ENCODE measurements at regions not wholly inside any gene's neighbourhood (a gene's known extent, or its start where the extent isn't known, plus 50 kb on each side); places are given as distances from the start of the nearest gene placed in this dataset.

- no peak for DNase-seq
Observed at GRCh38 chr19:30752201-30752600, 380.0 kb downstream of the ZNF536 start.

- DNase-seq: no peak
Observed at GRCh38 chr19:30745476-30745985, 373.3 kb downstream of the ZNF536 start.

DNA sequence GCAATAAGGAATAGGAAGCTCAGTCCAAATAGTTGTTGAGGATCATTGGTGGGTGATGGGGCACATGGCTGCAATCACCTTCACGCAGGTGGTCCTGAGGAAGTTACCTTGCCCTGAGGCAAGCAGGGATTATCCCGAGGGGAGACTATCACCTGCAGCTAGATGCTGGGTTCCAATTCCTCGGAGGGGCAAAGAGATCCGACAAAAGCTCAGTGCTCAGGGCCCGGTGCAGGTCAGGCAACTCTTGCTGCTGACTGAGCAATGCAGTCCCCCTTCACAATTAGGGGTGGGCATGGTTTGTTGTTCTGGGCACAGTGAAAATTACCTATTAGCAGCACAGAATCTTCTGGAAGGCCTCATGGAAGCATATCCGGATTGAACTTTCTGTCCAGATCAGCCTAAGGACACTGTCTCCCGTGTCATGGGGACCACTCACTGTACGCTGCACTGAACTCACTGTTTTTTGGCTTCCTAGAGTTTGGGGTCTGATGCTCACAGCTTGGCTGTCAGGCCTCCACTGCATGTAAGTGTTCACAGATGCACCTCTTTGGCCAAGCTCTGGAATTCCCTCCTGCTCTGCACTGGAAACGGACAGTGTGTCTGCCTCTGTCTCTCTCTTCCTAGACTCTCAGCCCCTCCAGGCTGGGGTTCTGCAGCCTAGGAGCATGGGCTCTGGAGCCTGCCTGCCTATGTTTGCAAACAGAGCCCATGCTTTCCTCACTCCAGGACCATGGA, 372.7 kb downstream of the ZNF536 start:
- DNase-seq: no peak

DNA sequence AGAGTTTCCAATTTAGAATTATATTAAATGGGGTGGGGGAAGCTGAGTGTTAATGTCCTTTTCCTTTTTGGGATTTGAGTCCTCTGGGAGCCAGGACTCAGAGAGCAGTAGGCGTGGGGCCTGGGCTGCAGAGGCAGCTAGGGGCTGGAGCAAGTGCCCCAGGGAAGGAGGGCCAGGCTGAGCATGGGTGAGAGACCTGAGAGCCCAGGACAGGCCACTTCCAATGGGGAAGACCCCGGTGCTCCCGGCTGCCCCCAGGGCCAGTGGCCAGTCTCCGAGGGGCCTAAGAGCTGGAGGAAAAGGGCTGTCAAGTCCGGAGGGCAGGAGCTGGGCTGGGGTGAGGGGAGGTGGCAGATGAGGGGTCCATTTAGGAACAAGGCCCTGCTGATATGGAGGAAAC, 371.5 kb downstream of the ZNF536 start:
- no peak for DNase-seq

DNA sequence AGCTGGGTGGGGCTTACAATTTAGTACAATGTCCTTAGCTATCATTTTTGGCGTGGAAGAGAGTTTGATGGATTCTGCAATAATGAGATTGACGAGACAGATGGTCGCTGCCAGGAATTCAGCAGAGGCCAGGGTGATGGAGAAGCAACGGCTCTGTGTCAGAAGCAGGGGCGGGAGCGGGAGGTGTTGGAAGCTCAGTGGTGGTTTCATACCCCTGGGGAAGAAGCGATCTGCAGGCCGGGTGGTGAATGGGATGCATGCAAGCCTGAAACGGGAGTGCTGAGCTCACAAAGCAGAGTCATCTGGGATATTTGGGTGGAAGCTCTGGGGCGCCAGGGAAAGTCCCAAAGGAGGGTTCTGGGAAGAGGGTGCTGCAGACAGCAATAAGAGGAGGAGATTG, 370.8 kb downstream of the ZNF536 start:
- DNase-seq: no peak

- no peak for DNase-seq
Observed at GRCh38 chr19:30742406-30742938, 370.3 kb downstream of the ZNF536 start.

- DNase-seq: no peak
Observed at GRCh38 chr19:30741566-30741965, 369.4 kb downstream of the ZNF536 start.

- DNase-seq: no peak
Observed at GRCh38 chr19:30739394-30739793, 367.2 kb downstream of the ZNF536 start.

GRCh38 chr19:30738047-30738446, 365.9 kb downstream of the ZNF536 start:
- DNase-seq: no peak

DNA sequence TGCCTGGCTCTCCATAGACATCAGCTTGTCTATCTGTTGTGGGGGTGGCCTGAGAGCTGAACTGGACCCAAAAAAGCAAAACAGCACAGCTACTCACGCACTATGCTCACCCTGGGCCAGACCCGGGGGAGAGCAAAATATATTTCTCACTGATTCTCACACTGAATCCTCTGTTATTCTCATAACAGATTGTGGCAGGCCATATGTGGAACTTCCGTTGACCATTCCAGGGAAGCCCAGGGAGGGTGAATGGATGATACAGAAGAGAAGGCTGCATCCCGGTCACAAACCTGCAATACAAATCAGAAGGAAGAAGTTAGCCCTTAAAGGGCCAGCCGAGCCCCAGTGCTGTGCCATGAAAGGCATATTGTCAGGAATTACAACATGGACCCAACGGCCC, 362.5 kb downstream of the ZNF536 start:
- peak in 11 of 58 donors; percentile 3 to 31 (median 19) for DNase-seq

DNA sequence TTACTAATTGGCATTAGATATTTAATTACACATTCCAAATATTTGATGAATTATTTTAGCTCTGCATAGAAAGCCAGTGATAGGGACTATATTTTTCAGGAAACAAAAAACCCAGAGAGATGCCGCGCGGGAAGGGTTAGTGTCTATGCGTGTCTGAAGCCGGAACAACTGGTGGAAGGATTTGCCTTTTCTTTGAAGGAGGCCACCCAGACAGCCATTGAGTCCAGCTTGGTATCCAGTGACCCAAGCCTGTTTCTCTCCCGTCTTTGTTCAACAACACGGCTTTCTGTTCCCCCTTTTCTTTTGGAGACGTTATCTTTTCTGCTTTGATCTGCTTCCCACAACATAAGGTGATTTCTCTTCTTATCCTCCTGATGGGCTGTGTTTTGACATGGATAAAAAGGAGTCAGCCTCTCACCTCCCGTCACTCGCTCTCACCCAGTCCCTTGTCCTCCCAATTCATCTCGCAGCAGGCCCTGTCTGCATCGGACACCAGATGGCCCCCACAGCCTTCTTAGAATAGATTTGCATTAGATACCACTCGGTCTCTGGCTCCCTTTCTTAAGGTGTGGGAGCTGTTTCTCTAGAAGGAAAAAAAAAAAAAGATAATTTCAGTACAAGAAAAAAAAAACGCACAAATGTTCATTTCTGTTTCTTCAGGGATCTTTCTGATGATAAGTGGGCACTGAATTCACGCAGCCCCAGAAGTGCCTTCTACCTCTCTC, 361.8 kb downstream of the ZNF536 start:
- peak in 23 of 58 donors; percentile 6 to 42 (median 16) for DNase-seq

DNA sequence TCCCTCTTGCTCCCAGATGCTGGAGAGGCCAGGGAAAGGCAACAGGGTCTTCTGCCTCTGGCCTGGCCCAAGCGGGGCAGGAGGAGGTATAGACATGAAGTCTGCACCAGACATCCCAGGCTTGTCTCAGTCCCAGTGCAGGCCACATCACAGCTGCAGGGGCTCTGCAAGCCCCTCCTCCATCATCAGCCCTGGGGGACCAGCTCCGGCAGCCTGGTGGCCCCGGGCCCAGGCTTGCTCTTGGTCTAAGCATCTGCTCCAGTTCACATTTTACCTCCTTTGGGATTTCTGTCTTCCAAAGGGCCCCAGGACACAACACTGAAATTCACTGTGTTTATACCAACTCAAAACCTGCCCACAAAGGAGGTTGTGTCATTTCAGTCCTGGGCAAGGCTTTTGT, 359.4 kb downstream of the ZNF536 start:
- no peak for DNase-seq

DNA sequence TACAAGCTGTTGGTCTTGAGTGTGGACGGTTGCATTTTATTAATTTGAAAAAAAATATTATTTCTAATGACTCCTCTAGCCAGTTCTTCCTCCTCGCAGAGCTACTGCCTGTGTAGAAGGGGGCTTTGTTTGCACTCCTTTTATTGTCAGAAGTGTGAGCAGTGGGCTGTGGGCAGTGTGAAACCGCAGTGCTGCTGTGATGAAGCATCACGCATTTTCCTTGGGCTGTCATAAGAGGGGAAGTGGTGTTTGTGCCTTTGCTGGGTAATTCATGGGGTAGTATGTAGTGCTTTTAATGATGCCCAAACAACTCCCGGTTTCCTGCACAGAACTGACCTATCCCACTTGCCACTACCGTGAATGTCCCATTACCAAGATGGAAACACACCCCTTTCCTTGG, 357.3 kb downstream of the ZNF536 start:
- no peak for DNase-seq

GRCh38 chr19:30722761-30723160, 350.6 kb downstream of the ZNF536 start:
- DNase-seq: no peak

DNA sequence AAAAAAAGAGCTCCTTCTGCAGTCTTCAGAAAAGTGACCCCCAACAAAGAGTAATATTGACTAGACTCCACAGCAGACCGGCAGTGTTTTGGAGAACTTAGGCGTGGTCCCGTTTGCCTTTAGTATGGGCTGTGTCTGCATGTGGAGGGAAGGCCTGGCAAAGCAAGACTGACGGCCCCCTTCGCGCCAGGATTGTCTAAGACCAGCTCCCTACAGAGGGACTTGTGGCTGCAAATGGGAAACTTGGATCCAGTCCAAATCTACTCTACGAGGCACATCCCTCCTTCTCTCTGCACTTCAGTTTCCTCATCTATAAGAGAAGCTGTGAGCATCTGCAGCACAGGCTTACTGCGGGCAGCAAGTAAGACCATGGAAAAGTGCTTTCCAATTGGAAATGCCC, 350.0 kb downstream of the ZNF536 start:
- no peak for DNase-seq

DNA sequence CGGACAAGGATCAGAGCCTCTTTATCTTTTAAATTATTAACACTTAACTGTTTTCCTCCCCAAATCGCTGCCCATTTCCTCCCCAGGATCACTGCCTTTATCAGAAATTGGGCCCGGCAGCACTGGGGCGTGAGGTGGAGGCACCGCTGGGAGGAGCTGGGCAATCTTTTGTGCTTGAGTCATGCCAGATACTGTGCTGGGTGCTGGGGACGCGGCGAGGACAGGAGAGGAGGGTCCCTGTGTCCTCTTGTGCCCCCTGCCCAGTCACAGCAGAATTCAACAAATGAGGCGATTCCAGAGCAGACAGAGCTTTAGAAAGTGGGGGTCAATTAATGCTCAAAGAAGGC, 347.8 kb downstream of the ZNF536 start:
- peak in 4 of 58 donors; percentile 7 to 33 (median 23) for DNase-seq

DNA sequence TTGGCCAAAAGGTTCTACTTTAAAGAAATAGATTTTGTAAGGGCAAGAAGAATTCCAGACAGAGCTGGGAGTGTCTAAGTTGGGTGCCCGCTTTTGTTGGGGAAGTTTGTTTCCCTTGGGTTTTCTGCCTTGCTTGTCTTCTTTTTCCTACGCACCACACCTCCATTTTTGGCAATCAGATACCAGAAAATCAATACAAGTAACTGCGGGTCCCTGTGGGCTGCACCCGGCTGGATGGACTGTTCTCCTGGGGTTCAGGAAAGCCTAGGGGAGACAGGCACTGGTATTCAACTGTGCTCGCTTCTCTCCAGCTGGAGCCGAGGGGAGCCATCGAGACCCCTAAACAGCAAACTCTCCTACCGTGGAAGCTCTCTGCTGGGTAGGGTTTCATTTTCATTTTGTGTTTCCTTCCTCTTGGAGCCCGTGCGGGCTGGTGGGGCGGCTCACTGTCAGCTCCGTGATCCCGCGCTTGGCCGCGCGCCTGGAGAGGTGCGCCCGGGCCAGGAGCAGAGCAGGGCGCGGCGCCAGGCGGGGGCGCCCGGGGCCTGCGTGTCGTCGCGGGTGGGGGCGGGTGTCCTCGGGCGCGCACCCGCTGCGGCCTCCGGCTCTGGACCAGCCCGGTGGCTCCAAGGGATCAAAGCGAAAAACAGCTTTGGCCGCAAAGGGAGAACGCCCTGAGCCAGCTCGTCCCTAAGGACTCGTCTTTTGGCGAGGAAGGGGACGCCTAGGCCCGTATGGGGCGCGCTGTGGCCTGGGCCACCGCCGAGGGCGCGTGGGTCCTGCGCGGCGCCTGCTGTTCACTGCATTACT, 347.2 kb downstream of the ZNF536 start:
- peak in 28 of 58 donors; percentile 6 to 50 (median 26) for DNase-seq

DNA sequence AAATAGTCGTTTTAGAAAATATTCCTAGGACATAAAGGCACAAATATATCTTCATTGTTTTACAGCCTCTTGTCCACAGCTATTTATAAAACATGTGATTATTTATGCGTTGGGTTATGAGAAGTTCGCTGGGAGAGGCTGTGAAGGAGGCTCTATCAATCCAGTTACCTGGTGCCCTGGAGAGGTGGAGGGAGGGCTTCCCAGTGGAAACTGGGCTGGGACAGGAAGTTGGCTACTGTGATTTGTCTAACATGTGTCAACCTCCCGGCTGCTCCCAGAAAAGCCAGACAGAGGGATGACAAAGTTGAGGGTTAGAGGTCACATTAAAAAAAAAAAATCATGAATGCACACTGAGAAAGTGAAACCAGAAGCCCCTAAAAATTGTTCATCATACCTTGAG, 346.5 kb downstream of the ZNF536 start:
- DNase-seq: no peak

GRCh38 chr19:30718014-30718413, 345.8 kb downstream of the ZNF536 start:
- no peak for DNase-seq

GRCh38 chr19:30717381-30717780, 345.2 kb downstream of the ZNF536 start:
- DNase-seq: no peak

GRCh38 chr19:30712431-30713337, 340.5 kb downstream of the ZNF536 start:
- no peak for DNase-seq
